ENCODE measurements at regions not wholly inside any gene's neighbourhood (a gene's known extent, or its start where the extent isn't known, plus 50 kb on each side); places are given as distances from the start of the nearest gene placed in this dataset.

DNA sequence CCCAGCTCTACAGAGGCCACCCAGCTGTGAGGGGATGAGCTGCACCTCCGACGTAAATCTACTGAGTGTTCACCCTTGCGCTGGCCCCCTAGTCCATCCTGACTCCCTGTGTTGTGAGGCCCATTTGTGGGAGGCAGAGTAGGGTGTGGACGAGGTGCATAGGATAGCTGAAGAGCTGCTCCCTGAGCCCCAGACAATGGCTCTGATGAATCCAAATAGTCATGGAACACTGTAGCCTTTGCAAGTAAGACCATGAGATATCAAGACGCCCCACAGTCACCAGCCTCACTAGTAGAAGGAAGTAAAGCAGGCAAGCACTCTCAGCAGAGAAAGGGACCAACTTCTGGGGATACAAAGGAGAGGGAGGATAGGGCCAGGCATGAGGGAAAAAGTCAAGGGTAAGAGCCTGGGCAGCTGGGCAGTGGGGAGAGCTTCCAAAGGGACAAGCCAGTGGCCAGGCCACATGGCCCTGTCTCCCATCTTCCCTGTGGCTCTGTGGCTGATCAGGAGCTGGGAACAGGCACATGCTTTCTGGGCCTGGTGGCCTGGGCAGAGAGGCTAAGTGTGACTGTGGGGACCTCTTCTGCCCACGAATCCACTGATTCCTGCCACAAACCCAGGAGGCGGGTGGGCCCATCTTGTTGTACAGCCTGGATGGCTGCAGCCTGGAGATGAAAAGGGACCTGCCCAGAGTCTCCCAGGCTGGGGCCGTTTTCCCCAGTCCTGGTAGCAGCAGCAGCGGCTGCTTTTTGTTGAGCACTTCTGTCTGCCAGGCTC lies 55.5 kb upstream of the EPS8L3 start:
- no peak overlapping the region for H3K4me3 ChIP-seq (ENCODE audit: low read depth, low read length)
- TF ChIP-seq, protein P1, sequence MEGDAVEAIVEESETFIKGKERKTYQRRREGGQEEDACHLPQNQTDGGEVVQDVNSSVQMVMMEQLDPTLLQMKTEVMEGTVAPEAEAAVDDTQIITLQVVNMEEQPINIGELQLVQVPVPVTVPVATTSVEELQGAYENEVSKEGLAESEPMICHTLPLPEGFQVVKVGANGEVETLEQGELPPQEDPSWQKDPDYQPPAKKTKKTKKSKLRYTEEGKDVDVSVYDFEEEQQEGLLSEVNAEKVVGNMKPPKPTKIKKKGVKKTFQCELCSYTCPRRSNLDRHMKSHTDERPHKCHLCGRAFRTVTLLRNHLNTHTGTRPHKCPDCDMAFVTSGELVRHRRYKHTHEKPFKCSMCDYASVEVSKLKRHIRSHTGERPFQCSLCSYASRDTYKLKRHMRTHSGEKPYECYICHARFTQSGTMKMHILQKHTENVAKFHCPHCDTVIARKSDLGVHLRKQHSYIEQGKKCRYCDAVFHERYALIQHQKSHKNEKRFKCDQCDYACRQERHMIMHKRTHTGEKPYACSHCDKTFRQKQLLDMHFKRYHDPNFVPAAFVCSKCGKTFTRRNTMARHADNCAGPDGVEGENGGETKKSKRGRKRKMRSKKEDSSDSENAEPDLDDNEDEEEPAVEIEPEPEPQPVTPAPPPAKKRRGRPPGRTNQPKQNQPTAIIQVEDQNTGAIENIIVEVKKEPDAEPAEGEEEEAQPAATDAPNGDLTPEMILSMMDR (IDR thresholded peaks at IDR 0.05; ENCODE audit: insufficient read depth, low read length) = no peak
- no peak for DNase-seq (ENCODE audit: low read depth)

DNA sequence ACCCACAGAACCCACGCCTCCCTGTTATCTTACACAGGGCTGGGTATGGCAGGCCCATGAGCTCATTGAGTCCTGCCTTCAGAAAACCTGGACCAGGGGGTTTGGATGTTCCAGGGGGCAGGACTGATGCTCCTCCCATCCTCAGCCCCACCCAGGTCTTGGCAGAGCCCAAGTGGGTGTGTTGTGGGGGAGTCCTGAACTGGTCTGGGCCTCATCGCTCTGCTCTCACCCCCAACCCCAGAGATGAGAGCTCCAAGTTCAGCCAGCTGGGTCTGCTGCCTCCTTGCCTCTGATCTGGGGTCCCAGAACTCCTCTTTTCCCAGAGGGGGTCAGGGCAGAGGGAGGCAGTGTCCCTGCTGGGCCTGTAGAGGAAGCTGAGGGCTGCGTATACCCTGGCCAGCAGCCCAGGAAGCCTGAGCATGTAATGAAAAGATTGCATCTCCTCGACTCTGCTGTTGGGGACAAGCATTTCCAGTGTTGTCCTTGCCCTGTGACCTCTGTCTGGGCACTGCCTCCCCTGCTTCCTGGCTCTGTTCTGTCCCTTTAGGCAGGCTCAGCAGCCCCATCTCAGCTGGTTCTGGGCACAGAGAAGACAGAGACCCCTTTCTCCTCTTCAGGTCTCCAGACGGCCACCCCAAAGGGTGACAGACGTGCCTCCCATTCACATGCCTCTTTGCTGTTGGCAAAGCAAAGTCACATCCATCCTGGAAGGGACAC lies 54.7 kb upstream of the EPS8L3 start:
- DNase-seq (ENCODE audit: low read depth) = no peak
- TF ChIP-seq, protein P1 (IDR thresholded peaks at IDR 0.05; ENCODE audit: insufficient read depth, low read length) = no peak
- H3K4me3 ChIP-seq (ENCODE audit: low read depth, low read length) = no peak overlapping the region

- no peak overlapping the region for H3K4me3 ChIP-seq (ENCODE audit: low read depth, low read length)
- TF ChIP-seq, protein P1 (IDR thresholded peaks at IDR 0.05; ENCODE audit: insufficient read depth, low read length) = no peak
- no peak for DNase-seq (ENCODE audit: low read depth)
These were observed 54.2 kb upstream of the EPS8L3 start for GRCh38 chr1:109817881-109818270.

GRCh38 chr1:109816975-109817535 lies 53.3 kb upstream of the EPS8L3 start:
- no peak overlapping the region for H3K4me3 ChIP-seq (ENCODE audit: low read depth, low read length)
- TF ChIP-seq, protein P1 (IDR thresholded peaks at IDR 0.05; ENCODE audit: insufficient read depth, low read length) = no peak
- no peak for DNase-seq (ENCODE audit: low read depth)

DNA sequence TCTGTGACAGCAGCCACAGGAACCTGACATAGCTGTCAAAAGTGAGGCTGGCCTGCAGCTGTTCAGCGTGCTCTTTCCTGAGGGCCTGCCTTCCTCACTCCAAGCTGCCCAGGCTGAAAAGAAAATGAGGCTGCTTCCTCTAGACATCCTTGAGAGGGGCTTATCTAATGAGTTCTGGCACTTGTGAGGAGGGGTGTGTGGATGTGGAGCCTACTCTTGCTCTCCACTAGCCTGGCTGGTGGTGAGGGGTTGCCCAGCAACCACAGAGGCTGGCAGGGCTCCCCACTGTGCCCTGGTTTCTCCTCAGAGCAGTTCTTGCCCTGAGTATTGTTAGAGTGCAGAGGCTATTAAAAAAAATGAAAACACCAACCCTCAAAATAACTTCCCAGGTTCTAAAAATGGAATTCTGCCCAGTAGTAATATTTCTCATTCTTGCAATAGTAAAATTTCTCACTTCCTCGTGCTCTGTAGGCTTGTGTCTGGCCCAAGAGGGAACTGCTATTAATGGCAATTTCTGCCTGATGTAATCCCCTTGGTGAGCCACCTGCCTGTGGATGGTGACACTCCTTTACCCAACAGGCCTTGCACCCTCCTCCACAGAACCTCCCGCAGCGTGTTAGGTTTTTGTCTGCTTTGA lies 52.6 kb upstream of the EPS8L3 start:
- no peak overlapping the region for H3K4me3 ChIP-seq (ENCODE audit: low read depth, low read length)
- peak; percentile 75 for DNase-seq (ENCODE audit: low read depth)
- TF ChIP-seq, protein P1 (IDR thresholded peaks at IDR 0.05; ENCODE audit: insufficient read depth, low read length) = no peak

DNA sequence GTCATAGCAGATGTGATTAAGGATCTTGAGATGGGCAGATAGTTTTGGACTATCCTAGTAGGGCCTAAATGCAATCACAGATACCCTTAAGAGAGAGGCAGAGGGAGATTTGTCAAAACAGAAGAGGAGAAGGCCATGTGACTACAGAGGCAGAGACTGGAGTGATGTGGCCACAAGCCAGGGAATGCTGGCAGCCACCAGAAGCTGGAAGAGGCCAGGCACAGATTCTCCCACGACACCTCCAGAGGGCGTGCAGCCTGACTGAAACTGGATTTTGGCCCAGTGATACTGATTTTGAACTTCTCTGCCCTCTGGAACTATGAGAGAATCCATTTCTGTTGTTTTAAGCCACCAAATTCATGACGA lies 52.1 kb upstream of the EPS8L3 start:
- TF ChIP-seq, protein P1 (IDR thresholded peaks at IDR 0.05; ENCODE audit: insufficient read depth, low read length) = no peak
- DNase-seq (ENCODE audit: low read depth) = peak; percentile 52
- H3K4me3 ChIP-seq (ENCODE audit: low read depth, low read length) = no peak overlapping the region
